KMS-11 (cell line): ENCODE measurements at regions not wholly inside any gene's neighbourhood (a gene's known extent, or its start where the extent isn't known, plus 50 kb on each side); places are given as distances from the start of the nearest gene placed in this dataset.

Experiments
- H2AFZ ChIP-seq: fragments of 200-600 bp; sonication (generic); 2 replicates; pipeline ENCODE4 v1.6.1; 2016; ENCODE audit warnings: antibody characterized with exemption, mixed run types, low read depth
- H3K27ac ChIP-seq: fragments of 200-600 bp; sonication (generic); 2 replicates; pipeline ENCODE4 v1.6.1; 2016; ENCODE audit warnings: mild to moderate bottlenecking, mixed run types
- H3K27me3 ChIP-seq: fragments of 200-600 bp; sonication (generic); 2 replicates; pipeline ENCODE4 v1.6.1; 2017; ENCODE audit warnings: mild to moderate bottlenecking, low read depth, mixed run types, moderate library complexity; ENCODE audit not compliant: insufficient read depth
- H3K36me3 ChIP-seq: fragments of 200-600 bp; sonication (generic); 2 replicates; pipeline ENCODE4 v1.6.1; 2017; ENCODE audit warnings: mild to moderate bottlenecking, mixed run types; ENCODE audit not compliant: insufficient read depth
- H3K4me1 ChIP-seq: fragments of 200-600 bp; sonication (generic); 2 replicates; pipeline ENCODE4 v1.6.1; 2016; ENCODE audit warnings: mild to moderate bottlenecking, low read depth, mixed run types; ENCODE audit not compliant: poor library complexity, severe bottlenecking
- H3K4me2 ChIP-seq: fragments of 200-600 bp; sonication (generic); 2 replicates; pipeline ENCODE4 v1.7.0; 2016; ENCODE audit warnings: mild to moderate bottlenecking, mixed run types
- H3K4me3 ChIP-seq: fragments of 200-600 bp; sonication (generic); IDR thresholded peaks from 2 replicates; pipeline ENCODE4 v1.6.1; 2017; ENCODE audit warnings: low read depth, low read length, mixed read lengths; ENCODE audit not compliant: insufficient read depth
- H3K79me2 ChIP-seq: fragments of 200-600 bp; sonication (generic); 2 replicates; pipeline ENCODE4 v1.6.1; 2016; ENCODE audit warnings: low read depth, mixed run types; ENCODE audit not compliant: insufficient read depth
- H3K9ac ChIP-seq: fragments of 200-600 bp; sonication (generic); 2 replicates; pipeline ENCODE4 v1.6.1; 2016; ENCODE audit warnings: mild to moderate bottlenecking, mixed run types
- H4K20me1 ChIP-seq: fragments of 200-600 bp; sonication (generic); 2 replicates; pipeline ENCODE4 v1.6.1; 2016; ENCODE audit warnings: mild to moderate bottlenecking, mixed run types; ENCODE audit not compliant: insufficient read depth
- CTCF ChIP-seq: fragments of 200-600 bp; sonication (generic); conservative IDR thresholded peaks from 2 replicates; pipeline ENCODE4 v1.6.1; 2017; ENCODE audit warnings: low read depth, mild to moderate bottlenecking, antibody characterized with exemption, low read length, moderate library complexity, mixed read lengths

DNA sequence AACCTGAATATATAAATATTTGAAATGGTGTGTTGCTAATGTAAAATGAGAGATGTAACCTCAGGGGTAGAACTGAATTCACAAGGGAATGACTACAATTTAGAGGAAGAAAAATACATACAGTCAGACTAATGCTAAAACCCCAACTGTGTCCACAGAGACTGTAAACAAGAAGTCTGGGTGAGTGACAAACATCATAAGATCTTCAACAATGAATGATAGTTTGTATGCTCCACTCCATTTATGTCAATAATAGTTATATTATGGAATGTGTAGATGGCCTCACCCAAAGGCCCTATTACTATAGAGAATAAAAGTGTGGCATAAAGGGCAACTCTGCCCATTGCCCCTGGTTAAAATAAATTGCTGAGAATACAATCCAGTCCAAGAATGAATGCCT lies 102.9 kb downstream of the CETN3 start:
- no peak for TF ChIP-seq CTCF
- H3K4me2 ChIP-seq: no peak overlapping the region
- peaks cover 7% of the 10 kb centered on the region for H3K4me1 ChIP-seq
- H3K79me2 ChIP-seq: no peaks in the 10 kb centered on the region
- H3K27ac ChIP-seq: no peak overlapping the region
- no peaks in the 10 kb centered on the region for H3K27me3 ChIP-seq
- H4K20me1 ChIP-seq: no peaks in the 10 kb centered on the region
- no peak overlapping the region for H3K4me3 ChIP-seq
- no peaks in the 10 kb centered on the region for H3K36me3 ChIP-seq
- H3K9ac ChIP-seq: no peak overlapping the region
- no peak overlapping the region for H2AFZ ChIP-seq

DNA sequence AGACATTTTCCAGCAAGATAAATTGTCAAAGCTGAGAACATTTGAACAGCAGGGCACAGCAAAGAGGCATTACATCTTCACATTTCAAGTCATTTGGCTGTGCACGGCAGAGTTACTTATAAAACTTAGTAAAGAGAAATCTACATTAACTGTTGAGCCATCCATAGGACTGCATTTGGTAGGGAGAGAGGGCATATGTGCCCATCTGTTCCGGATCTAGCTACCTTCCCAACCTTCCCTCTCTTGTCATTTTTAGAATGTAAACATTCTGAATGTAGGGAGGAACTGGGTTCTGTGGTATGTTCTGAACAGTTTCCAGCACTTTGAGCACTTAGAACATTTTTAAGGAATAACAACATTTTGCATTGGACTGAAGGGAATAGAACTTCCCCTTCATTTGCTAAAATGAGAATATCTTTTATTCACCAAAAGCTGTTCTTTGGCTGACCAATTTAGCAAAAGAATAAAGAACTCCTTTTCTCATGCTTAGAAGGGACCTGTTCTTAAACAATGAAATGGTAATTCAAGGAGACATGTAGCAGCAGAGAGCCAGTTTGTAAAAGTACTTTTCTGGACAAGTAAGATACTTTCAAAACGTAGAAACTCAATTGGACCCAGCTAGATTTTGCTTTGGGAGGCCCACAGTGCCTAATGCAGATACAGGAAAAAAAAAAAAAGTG lies 104.4 kb downstream of the CETN3 start:
- H3K4me2 ChIP-seq: no peak overlapping the region
- no peak overlapping the region for H3K9ac ChIP-seq
- no peak overlapping the region for H2AFZ ChIP-seq
- H3K79me2 ChIP-seq: no peaks in the 10 kb centered on the region
- H4K20me1 ChIP-seq: no peaks in the 10 kb centered on the region
- peaks cover 17% of the 10 kb centered on the region for H3K4me1 ChIP-seq
- no peak overlapping the region for H3K27ac ChIP-seq
- no peaks in the 10 kb centered on the region for H3K27me3 ChIP-seq
- TF ChIP-seq CTCF: no peak
- H3K4me3 ChIP-seq: no peak overlapping the region
- no peaks in the 10 kb centered on the region for H3K36me3 ChIP-seq

- no peak for TF ChIP-seq CTCF
- Histone ChIP-seq H3K9ac (no peak overlapping the region), H2AFZ (no peak overlapping the region), H3K36me3 (no peaks in the 10 kb centered on the region), H3K4me1 (peaks cover 17% of the 10 kb centered on the region), H3K27me3 (no peaks in the 10 kb centered on the region), H3K4me2 (no peak overlapping the region; the same call in 1 of the 2 replicates), H3K79me2 (no peaks in the 10 kb centered on the region), H3K4me3 (no peak overlapping the region), H4K20me1 (no peaks in the 10 kb centered on the region), H3K27ac (no peak overlapping the region)
Observed at GRCh38 chr5:90301248-90301647, 108.3 kb downstream of the CETN3 start.

DNA sequence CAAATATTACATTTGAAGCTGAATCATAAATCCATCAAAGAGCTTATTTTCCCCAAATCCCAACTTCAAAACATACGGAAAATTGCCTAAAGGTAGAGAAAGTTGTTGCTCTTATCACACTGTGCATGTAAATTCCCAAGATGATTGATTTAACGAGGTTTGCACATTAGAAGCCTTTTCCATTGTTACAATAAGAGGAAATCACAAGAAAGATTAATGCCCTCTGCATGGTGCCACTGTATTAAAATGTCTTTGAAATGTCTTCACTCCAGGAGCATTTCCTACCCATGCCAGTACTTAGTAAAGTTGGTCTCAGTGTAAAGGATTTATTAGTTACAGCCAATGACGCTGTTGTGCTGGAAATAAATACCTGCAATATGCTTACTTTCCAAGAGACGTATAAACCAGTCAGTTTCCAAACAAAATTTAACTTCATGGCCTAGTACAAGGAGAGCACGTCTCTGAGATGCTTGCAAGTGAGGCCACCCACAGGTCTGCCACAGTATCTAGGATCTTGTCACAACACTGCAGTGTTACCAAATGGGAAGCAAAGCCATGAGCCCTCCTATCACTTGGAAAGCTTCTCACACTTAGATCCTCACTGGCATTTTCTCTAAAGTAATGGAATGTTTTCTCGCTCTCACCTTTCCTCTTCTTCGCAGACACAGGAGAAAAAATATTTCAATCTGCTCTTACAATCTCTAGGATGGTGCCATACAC lies 112.4 kb downstream of the CETN3 start:
- no peaks in the 10 kb centered on the region for H3K79me2 ChIP-seq
- H3K4me3 ChIP-seq: no peak overlapping the region
- H3K27me3 ChIP-seq: no peaks in the 10 kb centered on the region
- H3K9ac ChIP-seq: no peak overlapping the region
- peaks cover 16% of the 10 kb centered on the region for H3K4me1 ChIP-seq
- H3K27ac ChIP-seq: no peak overlapping the region
- H3K36me3 ChIP-seq: no peaks in the 10 kb centered on the region
- H4K20me1 ChIP-seq: no peaks in the 10 kb centered on the region
- TF ChIP-seq CTCF: no peak
- no peak overlapping the region for H2AFZ ChIP-seq
- no peak overlapping the region for H3K4me2 ChIP-seq
